HCT116 (cell line): ENCODE measurements at regions not wholly inside any gene's neighbourhood (a gene's known extent, or its start where the extent isn't known, plus 50 kb on each side); places are given as distances from the start of the nearest gene placed in this dataset.

Experiments used
- ATAC-seq: fragments of 200-7000 bp; cut with Tn5 transposase; 2 replicates; pipeline ENCODE4 v1.9.1; 2020; ENCODE audit warnings: mild to moderate bottlenecking, moderate library complexity
- BruUV-seq: library from RNA; stranded (reverse); fragments of 400-500 nt; replicated peaks from 2 replicates; lab custom pipeline; 2021; lab: Mats Ljungman, UMichigan
- CTCF ChIA-PET: fragments of 300-600 bp; sonication (Branson Sonifier 250); formaldehyde crosslinking; loops from one replicate; lab custom pipeline; 2021; ENCODE audit warnings: antibody characterized with exemption; lab: Charles Lee
- POLR2A ChIA-PET: fragments of 300-600, 350-600 bp; sonication (Branson Sonifier 250); formaldehyde crosslinking; loops from one replicate; lab custom pipeline; 2021; ENCODE audit warnings: antibody characterized with exemption; lab: Charles Lee
- RAD21 ChIA-PET, 2 experiments: fragments of 300-600 bp; sonication (Branson Sonifier 250); formaldehyde crosslinking; loops; one replicate each; lab custom pipeline; 2023; ENCODE audit warnings: low total read pairs in 2 of 2; ENCODE audit not compliant: uncharacterized antibody in 2 of 2, unreplicated experiment in 2 of 2, low non-redundant PET in 1 of 2; lab: Charles Lee
- DNase-seq: peaks from one replicate; pipeline ENCODE4 v3.0.0-alpha.2; 2010; ENCODE audit warnings: low read depth, low spot score
- H2AFZ ChIP-seq: fragments of 200-600 bp; shearing (Covaris generic), sonication (generic); 2 replicates; pipeline ENCODE4 v1.6.1; 2017; ENCODE audit warnings: low read depth, mixed run types, mixed read lengths, antibody characterized with exemption, low read length; ENCODE audit not compliant: poor library complexity, severe bottlenecking
- H3K27ac ChIP-seq: 2 replicates; pipeline ENCODE4 v1.5.1; 2012; ENCODE audit warnings: low read depth, low read length
- H3K27me3 ChIP-seq: fragments of 200-600 bp; sonication (generic); 2 replicates; pipeline ENCODE4 v1.6.1; 2016; ENCODE audit warnings: mixed run types, low read length, mixed read lengths; ENCODE audit not compliant: insufficient read depth
- H3K36me3 ChIP-seq, 2 experiments: fragments of 200-500 bp in 1 of 2; fragments of 200-600 bp in 1 of 2; sonication (Bioruptor generic) in 1 of 2; sonication (generic) in 1 of 2; 2 replicates each; pipeline versions ENCODE4 v1.5.1 to v1.6.1; 2014 to 2016; ENCODE audit warnings: low read length in 2 of 2, inconsistent platforms in 1 of 2, mixed read lengths in 1 of 2, mixed run types in 1 of 2; ENCODE audit not compliant: insufficient read depth in 2 of 2, control insufficient read depth in 1 of 2
- H3K4me1 ChIP-seq, 2 experiments: fragments of 200-600 bp in 1 of 2; sonication (generic) in 1 of 2; 2 replicates each; pipeline versions ENCODE4 v1.5.1 to v1.6.1; 2012 to 2017; ENCODE audit warnings: low read length in 2 of 2, inconsistent platforms in 1 of 2, mild to moderate bottlenecking in 1 of 2, mixed read lengths in 1 of 2, mixed run types in 1 of 2, moderate library complexity in 1 of 2; ENCODE audit not compliant: insufficient read depth in 2 of 2, control insufficient read depth in 1 of 2
- H3K4me2 ChIP-seq: fragments of 200-600 bp; sonication (generic); 2 replicates; pipeline ENCODE4 v1.6.1; 2017; ENCODE audit warnings: mixed run types, low read length, mixed read lengths
- H3K4me3 ChIP-seq, 2 experiments: fragments of 200-600 bp in 1 of 2; sonication (generic) in 1 of 2; replicated peaks in 1 of 2; 2 replicates each; pipeline ENCODE4 v1.5.1; 2011 to 2016; ENCODE audit warnings: low read length in 2 of 2, control low read depth in 1 of 2, low read depth in 1 of 2, mild to moderate bottlenecking in 1 of 2, mixed read lengths in 1 of 2, mixed run types in 1 of 2
- H3K79me2 ChIP-seq: fragments of 200-600 bp; sonication (generic); 2 replicates; pipeline ENCODE4 v1.6.1; 2017; ENCODE audit warnings: mild to moderate bottlenecking, mixed run types, low read length, moderate library complexity, mixed read lengths; ENCODE audit not compliant: insufficient read depth
- H3K9ac ChIP-seq: fragments of 200-600 bp; sonication (generic); 2 replicates; pipeline ENCODE4 v1.6.1; 2016; ENCODE audit warnings: low read length, mixed read lengths
- H3K9me2 ChIP-seq: fragments of 200-600 bp; sonication (generic), shearing (Covaris generic); 2 replicates; pipeline ENCODE4 v1.6.1; 2017; ENCODE audit warnings: mixed run types, mild to moderate bottlenecking, moderate library complexity; ENCODE audit not compliant: insufficient read depth
- H3K9me3 ChIP-seq, 2 experiments: fragments of 200-500 bp in 1 of 2; fragments of 200-600 bp in 1 of 2; sonication (Bioruptor generic) in 1 of 2; sonication (generic) in 1 of 2; 2 replicates each; pipeline ENCODE4 v1.6.1; 2014 to 2017; ENCODE audit warnings: low read length in 2 of 2, mixed read lengths in 2 of 2, inconsistent platforms in 1 of 2, low read depth in 1 of 2, mild to moderate bottlenecking in 1 of 2, mixed run types in 1 of 2, moderate library complexity in 1 of 2; ENCODE audit not compliant: control insufficient read depth in 1 of 2, insufficient read depth in 1 of 2
- H4K20me1 ChIP-seq: fragments of 200-600 bp; sonication (generic), shearing (Covaris generic); 2 replicates; pipeline ENCODE4 v1.6.1; 2017; ENCODE audit warnings: mixed run types, mild to moderate bottlenecking, moderate library complexity; ENCODE audit not compliant: insufficient read depth
- CEBPB ChIP-seq: IDR thresholded peaks from 2 replicates; pipeline ENCODE4 v1.6.1; 2012; ENCODE audit warnings: low read depth
- EGR1 ChIP-seq: IDR thresholded peaks from 2 replicates; pipeline ENCODE4 v1.6.1; 2012; ENCODE audit warnings: low read depth
- EZH2 ChIP-seq: fragments of 200-600 bp; sonication (generic); IDR thresholded peaks from 2 replicates; pipeline ENCODE4 v1.6.1; 2017; ENCODE audit warnings: antibody characterized with exemption, mixed run types
- POLR2A ChIP-seq: IDR thresholded peaks from 2 replicates; pipeline ENCODE4 v1.7.0; 2011; ENCODE audit warnings: borderline replicate concordance; ENCODE audit not compliant: insufficient read depth, insufficient read length; ENCODE audit errors: extremely low read depth
- POLR2AphosphoS5 ChIP-seq: IDR thresholded peaks from 2 replicates; pipeline ENCODE4 v1.6.1; 2011; ENCODE audit warnings: mild to moderate bottlenecking, low read depth, low read length, moderate library complexity
- RAD21 ChIP-seq: IDR thresholded peaks from 2 replicates; pipeline ENCODE4 v1.6.1; 2012; ENCODE audit warnings: low read depth, mild to moderate bottlenecking
- TCF7L2 ChIP-seq: IDR thresholded peaks from 2 replicates; pipeline ENCODE4 v1.7.0; 2011; ENCODE audit warnings: borderline replicate concordance, inconsistent platforms; ENCODE audit not compliant: insufficient read depth, insufficient read length; ENCODE audit errors: extremely low read depth
- ZFX ChIP-seq: fragments of 450-650 bp; IDR thresholded peaks from 2 replicates; pipeline ENCODE4 v1.6.1; 2017
- ZNF274 ChIP-seq: fragments of 200-500 bp; sonication (Bioruptor generic); IDR thresholded peaks from 2 replicates; pipeline ENCODE4 v1.6.1; 2014; ENCODE audit warnings: mild to moderate bottlenecking, low read depth, low read length, inconsistent platforms
- intact Hi-C: fragments of 100-400 bp; cut with micrococcal nuclease; formaldehyde crosslinking; loops from 2 replicates; pipeline ENCODE4 v1.10.0; 2022
- TF ChIP-seq, protein P1 (sequence below): IDR thresholded peaks from 2 replicates; pipeline ENCODE4 v1.6.1; 2012
- TF ChIP-seq, protein P2 (sequence below), 3 experiments: fragments of 200-600 bp in 1 of 3; sonication (generic) in 1 of 3; IDR thresholded peaks in 2 of 3; conservative IDR thresholded peaks in 1 of 3; 2 replicates each; pipeline ENCODE4 v1.5.1; 2012 to 2017; ENCODE audit warnings: low read depth in 2 of 3, low read length in 2 of 3, antibody characterized with exemption in 1 of 3, borderline replicate concordance in 1 of 3, control low read depth in 1 of 3, mild to moderate bottlenecking in 1 of 3, mixed read lengths in 1 of 3, mixed run types in 1 of 3, moderate library complexity in 1 of 3; ENCODE audit not compliant: insufficient read depth in 1 of 3

- no peak for TF ChIP-seq POLR2AphosphoS5
Measured at GRCh38 chr10:85060944-85061343, 732.6 kb downstream of the CCSER2 start (continued).

GRCh38 chr10:85061401-85061800 lies 733.0 kb downstream of the CCSER2 start:
- intact Hi-C loops: no loop called here
- H3K9me2 ChIP-seq: no peaks in the 10 kb centered on the region
- H3K4me1 ChIP-seq: no peaks in the 10 kb centered on the region
- no peaks in the 10 kb centered on the region for H3K9me3 ChIP-seq
- BruUV-seq: no TSS peak
- TF ChIP-seq RAD21: no peak
- no peak overlapping the region for H3K4me2 ChIP-seq
- H3K27ac ChIP-seq: no peak overlapping the region
- H3K4me3 ChIP-seq: no peak overlapping the region
- DNase-seq: no peak
- no peak for ATAC-seq
- H2AFZ ChIP-seq: no peak overlapping the region
- no peaks in the 10 kb centered on the region for H3K27me3 ChIP-seq
- POLR2A ChIA-PET: no interaction called here
- no peaks in the 10 kb centered on the region for H4K20me1 ChIP-seq
- RAD21 ChIA-PET: no interaction called here
- H3K36me3 ChIP-seq: no peaks in the 10 kb centered on the region
- no peaks in the 10 kb centered on the region for H3K79me2 ChIP-seq
- no peak overlapping the region for H3K9ac ChIP-seq
- CTCF ChIA-PET: no interaction called here

DNA sequence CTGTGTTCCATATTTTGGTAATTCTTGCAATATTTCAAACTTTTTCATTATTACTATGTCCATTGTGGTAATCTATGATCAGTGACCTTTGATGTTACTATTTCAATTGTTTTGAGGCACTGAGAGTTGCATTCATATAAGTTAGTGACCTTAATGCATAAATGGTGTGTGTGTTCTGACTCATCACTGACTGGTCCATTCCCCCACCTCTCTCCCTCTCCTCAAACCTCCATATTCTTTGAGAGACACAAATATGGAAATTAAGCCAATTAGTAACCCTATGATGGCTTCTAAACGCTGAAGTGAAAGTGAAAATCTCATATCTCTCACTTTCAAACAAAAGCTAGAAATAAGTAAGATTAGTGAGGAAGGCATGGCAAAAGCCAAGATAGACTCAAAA lies 739.6 kb downstream of the CCSER2 start:
- DNase-seq: no peak
- Histone ChIP-seq H3K9me3 (no peaks in the 10 kb centered on the region), H3K27me3 (no peaks in the 10 kb centered on the region), H3K79me2 (no peaks in the 10 kb centered on the region), H3K9ac (no peak overlapping the region), H3K4me2 (no peak overlapping the region), H3K36me3 (no peaks in the 10 kb centered on the region), H2AFZ (no peak overlapping the region), H3K27ac (no peak overlapping the region), H3K4me1 (no peaks in the 10 kb centered on the region), H3K9me2 (no peaks in the 10 kb centered on the region), H3K4me3 (no peak overlapping the region), H4K20me1 (no peaks in the 10 kb centered on the region)
- no TSS peak for BruUV-seq
- CTCF ChIA-PET: no interaction called here
- TF ChIP-seq CEBPB (no peak), TCF7L2 (no peak), ZFX (no peak), POLR2A (no peak), RAD21 (no peak), ZNF274 (no peak), EGR1 (no peak), EZH2 (no peak), POLR2AphosphoS5 (no peak)
- TF ChIP-seq, protein P1, sequence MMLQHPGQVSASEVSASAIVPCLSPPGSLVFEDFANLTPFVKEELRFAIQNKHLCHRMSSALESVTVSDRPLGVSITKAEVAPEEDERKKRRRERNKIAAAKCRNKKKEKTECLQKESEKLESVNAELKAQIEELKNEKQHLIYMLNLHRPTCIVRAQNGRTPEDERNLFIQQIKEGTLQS: no peak
- TF ChIP-seq, protein P2, sequence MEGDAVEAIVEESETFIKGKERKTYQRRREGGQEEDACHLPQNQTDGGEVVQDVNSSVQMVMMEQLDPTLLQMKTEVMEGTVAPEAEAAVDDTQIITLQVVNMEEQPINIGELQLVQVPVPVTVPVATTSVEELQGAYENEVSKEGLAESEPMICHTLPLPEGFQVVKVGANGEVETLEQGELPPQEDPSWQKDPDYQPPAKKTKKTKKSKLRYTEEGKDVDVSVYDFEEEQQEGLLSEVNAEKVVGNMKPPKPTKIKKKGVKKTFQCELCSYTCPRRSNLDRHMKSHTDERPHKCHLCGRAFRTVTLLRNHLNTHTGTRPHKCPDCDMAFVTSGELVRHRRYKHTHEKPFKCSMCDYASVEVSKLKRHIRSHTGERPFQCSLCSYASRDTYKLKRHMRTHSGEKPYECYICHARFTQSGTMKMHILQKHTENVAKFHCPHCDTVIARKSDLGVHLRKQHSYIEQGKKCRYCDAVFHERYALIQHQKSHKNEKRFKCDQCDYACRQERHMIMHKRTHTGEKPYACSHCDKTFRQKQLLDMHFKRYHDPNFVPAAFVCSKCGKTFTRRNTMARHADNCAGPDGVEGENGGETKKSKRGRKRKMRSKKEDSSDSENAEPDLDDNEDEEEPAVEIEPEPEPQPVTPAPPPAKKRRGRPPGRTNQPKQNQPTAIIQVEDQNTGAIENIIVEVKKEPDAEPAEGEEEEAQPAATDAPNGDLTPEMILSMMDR (IDR thresholded peaks at IDR 0.05 in 2 of 3, conservative IDR thresholded peaks at IDR 0.05 in 1 of 3; ENCODE audit: borderline replicate concordance in 1 of 3, insufficient read depth in 1 of 3, low read depth in 2 of 3, low read length in 2 of 3): no peak
- RAD21 ChIA-PET: no interaction called here
- POLR2A ChIA-PET: no interaction called here
- ATAC-seq: no peak
- intact Hi-C loops: no loop called here
